Coronary artery (tissue), 2 donors: ENCODE measurements at regions not wholly inside any gene's neighbourhood (a gene's known extent, or its start where the extent isn't known, plus 50 kb on each side); places are given as distances from the start of the nearest gene placed in this dataset.

ENCODE experiments used
- DNase-seq: peaks from one replicate; pipeline ENCODE4 v3.0.0-alpha.2; 2017; ENCODE audit warnings: low spot score
- H3K27ac ChIP-seq, 2 donors: fragments of 200-600 bp; sonication (generic); one replicate each; pipeline ENCODE4 v1.5.1; 2016 to 2019
- H3K4me3 ChIP-seq: fragments of 200-600 bp; sonication (generic); 2 replicates; pipeline ENCODE4 v1.5.1; 2016; ENCODE audit warnings: mild to moderate bottlenecking, moderate library complexity
- TF ChIP-seq, protein P1 (sequence below): fragments of 200-600 bp; sonication (generic); IDR thresholded peaks from one replicate; pipeline ENCODE4 v1.5.1; 2019; ENCODE audit warnings: antibody characterized with exemption

DNA sequence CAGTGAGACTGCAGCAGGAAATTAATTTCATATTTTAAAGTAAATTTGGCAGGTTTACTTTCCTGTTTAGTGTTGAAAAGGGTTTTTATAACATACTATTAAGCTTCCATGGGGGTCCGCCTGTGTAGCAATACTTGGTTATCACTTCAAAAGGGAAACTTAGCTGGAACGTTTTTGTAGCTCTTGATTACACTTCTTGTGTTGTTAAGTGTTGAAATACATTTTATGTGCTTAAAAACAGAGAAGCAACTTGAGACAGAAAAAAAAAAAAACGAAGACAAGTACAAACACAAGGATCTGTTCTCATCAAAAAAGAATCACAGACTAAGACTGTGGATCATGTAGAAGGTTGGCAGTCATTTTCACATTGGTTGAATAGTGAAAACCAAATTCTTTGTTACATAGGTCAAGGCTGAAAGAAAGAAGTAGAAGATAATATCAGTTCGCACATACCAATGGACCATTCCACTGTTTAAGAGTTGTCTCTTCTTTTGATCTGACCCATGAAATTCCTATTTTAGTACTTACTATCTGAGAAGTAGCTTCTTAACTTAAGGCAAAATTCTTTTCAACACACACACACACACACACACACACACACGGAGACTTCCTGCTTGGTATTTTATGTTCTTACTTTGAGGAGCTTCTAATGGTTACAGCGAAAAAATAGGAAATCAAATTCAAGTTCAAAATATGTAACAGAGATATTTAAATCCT lies 113.9 kb upstream of the SLC35B3 start:
- H3K27ac ChIP-seq = no peak overlapping the region
- no peak for DNase-seq
- TF ChIP-seq, protein P1, sequence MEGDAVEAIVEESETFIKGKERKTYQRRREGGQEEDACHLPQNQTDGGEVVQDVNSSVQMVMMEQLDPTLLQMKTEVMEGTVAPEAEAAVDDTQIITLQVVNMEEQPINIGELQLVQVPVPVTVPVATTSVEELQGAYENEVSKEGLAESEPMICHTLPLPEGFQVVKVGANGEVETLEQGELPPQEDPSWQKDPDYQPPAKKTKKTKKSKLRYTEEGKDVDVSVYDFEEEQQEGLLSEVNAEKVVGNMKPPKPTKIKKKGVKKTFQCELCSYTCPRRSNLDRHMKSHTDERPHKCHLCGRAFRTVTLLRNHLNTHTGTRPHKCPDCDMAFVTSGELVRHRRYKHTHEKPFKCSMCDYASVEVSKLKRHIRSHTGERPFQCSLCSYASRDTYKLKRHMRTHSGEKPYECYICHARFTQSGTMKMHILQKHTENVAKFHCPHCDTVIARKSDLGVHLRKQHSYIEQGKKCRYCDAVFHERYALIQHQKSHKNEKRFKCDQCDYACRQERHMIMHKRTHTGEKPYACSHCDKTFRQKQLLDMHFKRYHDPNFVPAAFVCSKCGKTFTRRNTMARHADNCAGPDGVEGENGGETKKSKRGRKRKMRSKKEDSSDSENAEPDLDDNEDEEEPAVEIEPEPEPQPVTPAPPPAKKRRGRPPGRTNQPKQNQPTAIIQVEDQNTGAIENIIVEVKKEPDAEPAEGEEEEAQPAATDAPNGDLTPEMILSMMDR = no peak
- no peak overlapping the region for H3K4me3 ChIP-seq

DNA sequence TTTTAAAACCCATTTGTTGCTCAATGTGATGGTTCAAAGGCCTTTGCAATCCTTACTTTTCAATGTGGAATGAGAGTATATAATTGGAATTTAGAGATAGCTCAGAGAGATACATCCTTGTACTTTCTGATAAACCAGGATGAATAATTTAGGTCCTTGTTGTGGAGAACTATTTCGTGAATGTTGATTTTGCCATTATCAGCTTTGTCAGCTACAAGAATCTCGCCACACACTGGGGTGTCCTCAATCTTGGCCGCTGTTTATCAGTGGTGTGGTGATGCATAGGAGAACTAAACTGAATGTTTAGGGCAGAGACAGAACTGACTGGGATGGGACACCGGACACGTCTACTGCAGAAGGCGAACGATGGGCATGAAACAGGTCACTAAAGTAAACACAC lies 111.2 kb upstream of the SLC35B3 start:
- Histone ChIP-seq H3K4me3 (no peak overlapping the region), H3K27ac (no peak overlapping the region)
- TF ChIP-seq, protein P1 = no peak
- DNase-seq = no peak

DNA sequence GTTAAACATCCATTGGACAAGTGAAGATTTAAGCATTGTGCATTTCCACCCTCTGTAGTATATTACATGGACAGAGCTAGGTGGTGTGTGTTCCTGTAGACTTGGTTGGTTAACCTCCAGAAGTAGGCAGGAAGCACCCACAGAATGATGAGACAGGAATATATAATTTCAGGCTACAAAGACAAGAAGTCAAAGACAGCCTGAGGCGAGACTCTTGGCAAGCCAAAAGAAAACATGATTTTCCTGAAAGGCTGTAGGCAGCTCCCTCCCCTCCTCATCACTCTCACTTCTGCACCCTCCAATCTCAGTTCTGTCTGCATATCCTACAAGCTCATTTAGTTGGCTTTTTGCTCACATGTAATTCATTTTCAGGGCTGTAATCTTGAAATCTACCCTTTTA lies 110.0 kb upstream of the SLC35B3 start:
- Histone ChIP-seq H3K4me3 (no peak overlapping the region), H3K27ac (no peak overlapping the region)
- TF ChIP-seq, protein P1 = no peak
- no peak for DNase-seq

DNA sequence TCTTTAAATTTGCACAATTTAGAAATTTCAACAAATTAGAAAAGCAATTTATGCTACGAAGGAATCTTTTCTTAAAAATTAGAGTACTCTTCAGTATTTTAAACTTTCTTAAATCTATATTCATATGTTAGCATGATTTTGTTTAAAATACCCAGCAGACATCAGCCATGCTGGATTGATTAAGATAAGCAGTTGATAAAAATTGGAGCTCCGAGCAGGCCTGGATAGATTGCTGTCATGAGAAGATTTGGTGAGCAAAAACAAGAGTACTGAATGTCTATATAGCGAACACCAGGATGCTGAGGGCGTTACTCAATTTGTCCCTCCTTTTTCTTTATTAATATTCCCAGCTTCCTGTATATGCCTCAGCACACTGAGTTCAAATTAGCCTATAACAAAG lies 108.4 kb upstream of the SLC35B3 start:
- Histone ChIP-seq H3K4me3 (no peak overlapping the region), H3K27ac (no peak overlapping the region)
- no peak for DNase-seq
- TF ChIP-seq, protein P1 = no peak

DNA sequence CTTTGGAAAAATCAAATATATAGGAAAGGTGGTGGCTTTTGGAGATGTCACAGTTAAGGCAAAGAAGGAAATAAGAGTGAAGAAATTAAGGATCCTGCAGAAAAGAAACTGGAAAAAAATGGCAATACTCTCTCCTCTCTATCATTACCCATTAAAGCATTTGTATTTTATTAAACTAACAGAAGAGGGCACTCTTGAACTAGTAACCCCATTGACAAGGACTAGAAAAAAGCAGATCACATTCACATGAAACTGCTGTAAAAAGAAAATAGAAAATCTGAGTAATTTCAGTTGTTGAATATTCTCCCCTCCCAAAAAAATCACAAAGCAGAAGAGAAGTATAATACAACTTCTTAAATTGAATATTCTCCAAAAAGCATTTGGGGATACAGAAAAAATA lies 104.1 kb upstream of the SLC35B3 start:
- Histone ChIP-seq H3K4me3 (no peak overlapping the region), H3K27ac (no peak overlapping the region)
- DNase-seq = no peak
- TF ChIP-seq, protein P1 = no peak

DNA sequence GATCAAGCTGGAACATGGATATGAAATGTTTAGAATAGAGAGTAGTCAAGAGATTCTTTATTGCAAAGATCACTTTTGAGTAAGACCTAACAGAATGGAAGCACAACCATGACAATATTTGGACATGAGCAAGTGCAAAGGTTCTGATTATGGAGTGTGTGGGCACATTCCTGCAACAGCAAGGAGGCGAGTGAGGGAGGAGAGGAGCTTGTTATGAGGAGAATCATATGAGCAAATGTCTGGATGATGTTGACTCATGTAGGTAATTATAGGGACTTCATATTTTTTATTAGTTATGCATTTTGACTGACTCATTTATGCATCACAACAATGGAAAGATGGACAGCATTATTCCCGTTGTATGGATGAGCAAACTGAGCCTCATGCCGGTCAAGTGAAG lies 100.8 kb upstream of the SLC35B3 start:
- TF ChIP-seq, protein P1 = no peak
- Histone ChIP-seq H3K4me3 (no peak overlapping the region), H3K27ac (no peak overlapping the region)
- DNase-seq = no peak

DNA sequence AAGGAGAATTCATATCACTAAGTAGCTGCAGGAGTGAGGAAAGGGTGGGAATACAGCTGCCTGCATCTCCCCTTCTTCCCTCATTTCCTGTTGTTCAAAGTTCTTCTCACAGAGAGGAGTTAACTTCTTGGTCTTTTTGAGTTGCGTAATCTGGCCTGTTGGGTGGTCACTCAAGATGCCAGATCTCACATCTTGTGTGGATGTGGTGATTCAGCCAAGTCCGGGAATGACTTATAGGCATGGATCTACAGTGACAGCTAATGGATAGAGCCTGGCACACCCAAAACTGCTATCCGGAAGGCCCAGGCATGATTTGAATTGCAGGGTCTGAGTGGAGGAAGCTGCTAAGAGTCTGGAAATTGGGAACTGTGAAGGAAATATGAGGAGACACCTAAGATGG lies 100.2 kb upstream of the SLC35B3 start:
- no peak overlapping the region for H3K27ac ChIP-seq
- TF ChIP-seq, protein P1 = no peak
- no peak for DNase-seq
- H3K4me3 ChIP-seq = no peak overlapping the region
